Left renal pelvis (tissue), 4 donors: ENCODE measurements at regions not wholly inside any gene's neighbourhood (a gene's known extent, or its start where the extent isn't known, plus 50 kb on each side); places are given as distances from the start of the nearest gene placed in this dataset.
"Not testable (repeated sequence)": the region's sequence is repeated elsewhere in the genome, so short reads cannot be mapped to it uniquely, and the experiment has no call there.

ENCODE experiments used
- DNase-seq, 4 donors: peaks; one replicate each; pipeline ENCODE4 v3.0.0-alpha.2; 2013; ENCODE audit warnings: low read depth in 4 of 4, low spot score in 3 of 4

DNA sequence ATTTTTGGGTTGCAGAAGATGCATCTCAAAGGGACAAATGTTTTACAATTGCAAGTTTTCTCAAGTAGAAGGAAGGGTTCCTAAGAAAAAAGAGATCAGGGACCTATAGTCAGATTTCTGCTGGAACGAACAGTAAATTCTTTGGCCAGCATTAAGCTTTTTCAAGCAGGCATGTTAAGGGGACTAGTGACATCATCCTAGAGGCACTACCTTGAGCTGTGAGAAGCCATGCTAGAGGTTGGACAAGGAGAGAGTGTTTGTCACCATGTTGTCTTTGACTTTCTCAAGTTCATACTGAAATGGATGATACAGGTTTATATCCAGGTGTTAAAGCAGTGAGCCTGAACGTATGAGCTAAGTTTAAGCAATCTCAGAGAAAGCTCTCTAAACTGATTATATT, 85.2 kb upstream of the WDR72 start:
- no peak for DNase-seq

DNA sequence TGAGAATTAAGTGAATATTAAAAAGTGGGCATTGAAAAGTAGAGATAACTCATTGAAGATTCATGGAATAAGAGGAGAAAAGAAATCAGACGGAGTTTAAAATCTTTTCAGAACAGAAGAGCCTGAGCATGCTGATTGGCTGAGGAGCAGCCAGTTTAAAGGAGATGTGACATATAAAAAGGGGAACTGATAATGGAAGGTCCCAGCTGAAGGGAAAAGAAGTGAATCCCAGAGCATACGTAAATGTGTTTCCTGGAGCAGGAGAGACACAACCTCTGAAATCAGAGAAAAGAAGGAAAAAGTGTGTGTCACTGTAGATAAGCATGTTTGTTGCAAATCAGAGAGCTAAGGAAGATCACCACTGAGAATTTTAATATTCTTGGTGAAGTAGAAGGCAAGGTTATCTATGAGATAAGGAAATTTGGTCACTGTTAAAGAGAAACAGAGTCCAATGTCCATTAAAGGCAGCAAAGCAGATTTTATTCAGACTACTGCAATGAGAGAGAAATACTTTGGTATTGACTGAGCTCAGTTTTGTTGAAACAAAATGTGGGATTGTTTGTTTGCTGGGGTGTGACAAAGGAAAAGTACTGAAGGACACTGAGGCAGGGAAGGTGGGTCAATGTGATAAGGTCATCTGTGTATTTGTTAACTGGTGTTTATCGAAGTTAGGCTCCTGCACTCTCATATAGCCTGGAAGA, 84.6 kb upstream of the WDR72 start:
- DNase-seq = no peak

DNA sequence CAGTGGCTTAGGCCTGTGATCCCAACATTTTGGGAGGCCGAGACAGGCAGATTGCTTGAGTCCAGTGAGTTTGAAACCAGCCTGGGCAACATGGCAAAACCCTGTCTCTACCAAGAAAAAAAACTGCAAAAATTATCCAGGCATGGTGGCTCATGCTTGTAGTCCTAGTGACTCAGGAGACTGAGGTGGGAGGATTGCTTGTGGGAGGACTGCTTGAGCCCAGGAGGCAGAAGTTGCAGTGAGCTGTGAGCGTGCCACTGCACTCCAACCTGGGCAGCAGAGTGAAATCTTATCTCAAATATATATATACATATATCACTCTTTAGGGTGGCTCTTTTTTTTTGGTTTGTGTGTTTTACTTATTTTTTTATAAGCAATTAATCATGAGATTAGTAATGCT, 83.7 kb upstream of the WDR72 start:
- DNase-seq = no peak

DNA sequence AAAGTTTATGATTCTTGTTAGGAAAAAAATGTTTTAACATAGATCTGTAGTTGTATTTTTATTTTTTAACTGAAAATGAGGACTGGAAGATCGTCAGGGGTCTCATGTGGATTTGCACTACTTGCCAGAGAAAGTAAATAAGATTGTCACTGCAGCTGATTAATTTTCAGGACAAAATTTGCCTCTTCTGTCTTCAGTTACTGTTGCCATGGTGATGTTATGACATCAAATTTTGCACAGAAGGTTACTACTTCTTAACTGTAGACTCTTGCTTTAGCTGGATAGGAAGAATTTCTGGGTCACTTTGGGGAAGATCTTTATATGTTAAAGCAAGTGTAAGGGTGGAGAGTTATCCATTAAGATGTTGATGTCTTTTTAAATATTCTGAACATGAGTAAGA, 82.2 kb upstream of the WDR72 start:
- no peak for DNase-seq

DNA sequence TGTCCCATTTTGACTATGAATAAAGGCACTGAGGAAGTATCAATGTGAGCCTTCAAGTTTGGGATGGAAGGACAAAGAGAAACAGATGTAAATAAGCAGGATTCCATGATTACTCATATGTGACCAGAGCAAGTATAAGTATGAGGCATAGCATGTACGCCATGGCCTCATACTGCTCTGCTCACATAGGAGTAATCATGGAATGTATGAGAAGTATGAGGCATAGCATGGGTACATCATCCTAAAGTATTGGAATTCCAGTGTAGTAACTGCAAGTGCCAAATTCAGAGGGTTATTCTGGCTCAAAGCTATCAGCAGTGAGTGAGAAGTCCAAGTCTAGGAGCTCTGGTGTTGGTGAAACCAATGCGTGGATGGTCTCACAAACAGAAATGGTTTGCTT, 81.2 kb upstream of the WDR72 start:
- no peak for DNase-seq

DNA sequence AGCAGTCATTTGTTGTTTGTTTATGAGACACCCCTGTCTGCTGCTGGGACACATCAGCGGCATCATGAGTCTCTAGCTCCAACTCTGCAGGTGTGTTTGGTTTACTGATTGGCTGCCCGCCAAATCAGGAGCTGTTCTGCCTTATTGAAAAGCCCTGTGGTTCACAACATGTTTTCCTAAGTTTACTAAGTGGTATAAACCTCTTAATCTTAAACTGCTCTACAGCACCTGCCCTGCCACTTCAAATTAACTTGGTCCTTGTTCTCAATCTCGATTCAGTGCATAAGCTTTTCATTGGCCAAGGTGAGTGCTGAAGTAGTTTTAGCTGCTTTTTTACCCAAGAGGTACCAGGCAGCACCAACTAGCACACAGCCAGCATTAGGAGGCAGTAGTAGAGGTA, 77.8 kb upstream of the WDR72 start:
- DNase-seq = no peak

DNA sequence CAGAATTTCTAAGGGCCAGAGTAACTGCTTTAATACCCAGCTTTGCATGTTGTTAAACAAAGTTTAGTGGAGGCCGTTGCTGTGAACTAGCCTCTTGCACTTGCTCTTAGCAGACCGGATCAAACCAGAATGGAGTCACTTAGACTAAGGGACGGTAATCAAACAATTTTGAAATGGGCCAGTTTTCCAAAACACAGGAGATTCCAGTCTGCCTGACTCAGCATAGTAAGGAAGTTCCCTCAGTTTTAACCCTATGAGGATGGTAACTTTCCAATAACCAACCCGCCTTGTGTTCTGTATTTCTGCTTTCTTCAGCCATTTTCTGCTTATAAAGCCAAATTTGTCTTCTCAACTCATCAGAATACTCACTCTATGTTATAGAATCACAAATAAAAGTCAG, 77.2 kb upstream of the WDR72 start:
- no peak for DNase-seq

DNA sequence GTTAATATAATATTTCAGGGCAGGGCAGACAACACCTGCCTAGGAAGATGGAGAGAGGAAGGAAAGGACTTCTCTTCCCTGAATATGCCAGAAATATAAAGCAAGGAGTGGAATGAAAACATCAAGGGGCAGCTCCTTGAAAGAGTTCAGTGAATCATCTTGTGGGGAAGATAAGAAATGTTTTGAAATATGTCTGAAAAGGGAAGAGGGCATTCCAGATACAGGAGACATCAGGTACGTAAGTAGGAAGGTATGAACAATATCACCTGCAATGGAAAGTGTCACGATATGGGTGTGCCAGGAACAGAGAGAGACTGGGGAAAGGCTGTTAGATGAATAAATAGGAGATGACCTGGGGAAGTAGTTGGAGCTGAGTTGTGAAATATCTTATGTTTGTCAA, 75.8 kb upstream of the WDR72 start:
- no peak for DNase-seq

DNA sequence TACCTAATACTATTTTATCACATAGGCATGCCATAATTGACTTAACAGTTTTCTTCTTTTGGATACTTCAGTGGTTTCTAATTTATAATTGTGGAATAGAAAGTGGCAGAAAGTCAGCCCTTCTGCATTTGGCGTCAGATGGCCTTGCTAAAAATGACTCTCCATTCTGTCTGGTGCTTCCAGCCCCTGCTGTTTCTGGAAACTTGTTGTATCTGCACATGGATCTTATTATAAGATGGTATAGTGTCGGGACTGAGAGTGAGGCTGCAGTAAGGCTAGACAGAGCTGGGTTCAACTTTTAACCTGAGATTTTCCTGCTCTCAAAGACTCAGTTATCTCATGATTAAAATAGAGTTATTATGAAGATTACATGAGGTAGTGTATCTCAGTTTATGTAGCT, 74.8 kb upstream of the WDR72 start:
- no peak for DNase-seq

DNA sequence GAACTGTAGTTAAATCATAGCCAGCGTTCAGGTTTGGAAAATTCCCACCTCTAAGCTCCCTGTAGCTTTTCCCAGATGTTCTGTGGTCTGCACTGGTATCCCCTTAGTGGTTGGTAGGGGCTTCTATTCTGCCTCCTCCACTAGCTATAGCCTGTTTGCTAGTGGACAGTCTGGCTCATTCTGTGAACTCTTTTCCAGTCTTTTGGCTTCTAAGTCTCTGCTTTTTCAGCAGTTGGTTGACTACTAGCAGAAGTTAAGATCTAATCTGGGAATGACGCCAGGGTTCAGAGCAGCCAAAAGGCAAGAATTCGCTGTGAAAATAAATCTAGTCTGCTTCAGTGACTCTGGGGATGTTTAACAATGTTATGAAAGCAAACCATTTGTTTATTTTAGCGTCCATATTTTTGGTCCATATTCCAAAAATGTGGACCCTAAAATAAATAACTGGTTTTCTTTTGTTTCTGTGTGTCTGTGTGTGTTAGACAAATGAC, 73.7 kb upstream of the WDR72 start:
- peak in 3 of 4 donors; percentile 62 to 75 (median 64) for DNase-seq

DNA sequence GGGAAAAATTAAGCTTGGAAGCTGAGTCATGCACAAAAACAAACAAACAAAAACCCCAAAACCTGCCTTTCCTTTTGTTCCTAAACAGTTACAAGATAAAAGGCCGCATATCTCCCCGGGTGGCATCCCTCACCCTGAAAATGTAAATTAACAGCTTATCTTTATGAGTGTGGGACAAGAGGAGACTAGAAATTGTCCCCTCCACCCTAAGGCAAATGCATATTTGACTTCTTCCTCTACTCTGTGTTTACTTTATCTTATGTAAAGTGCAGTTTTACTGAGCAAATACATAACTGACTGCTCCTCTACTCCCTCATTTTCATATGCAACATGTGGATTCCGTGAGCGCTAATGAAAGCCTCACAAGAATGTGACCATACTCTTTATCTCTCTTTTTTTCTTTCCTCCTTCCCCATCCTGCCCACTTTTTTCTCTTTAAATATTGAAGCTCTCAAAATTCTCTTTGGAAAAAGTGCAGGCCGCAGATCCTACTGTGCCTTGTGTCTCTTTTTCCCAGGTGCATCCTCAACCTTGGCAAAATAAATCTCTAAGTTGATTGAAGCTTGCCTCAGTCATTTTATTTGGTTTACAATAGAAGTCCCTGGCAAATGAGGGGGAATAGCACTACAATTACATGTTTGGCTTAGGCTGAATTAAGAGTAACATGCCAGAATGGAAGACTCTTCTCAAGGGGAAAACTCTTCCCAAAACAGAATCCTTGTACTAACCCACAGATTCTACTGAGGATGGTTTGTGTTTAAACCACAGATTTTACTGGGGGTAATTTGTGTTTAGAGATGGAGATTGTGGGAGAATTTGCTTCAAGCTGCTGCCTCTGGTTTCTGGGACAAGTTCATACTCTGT, 72.7 kb upstream of the WDR72 start:
- DNase-seq = no peak

DNA sequence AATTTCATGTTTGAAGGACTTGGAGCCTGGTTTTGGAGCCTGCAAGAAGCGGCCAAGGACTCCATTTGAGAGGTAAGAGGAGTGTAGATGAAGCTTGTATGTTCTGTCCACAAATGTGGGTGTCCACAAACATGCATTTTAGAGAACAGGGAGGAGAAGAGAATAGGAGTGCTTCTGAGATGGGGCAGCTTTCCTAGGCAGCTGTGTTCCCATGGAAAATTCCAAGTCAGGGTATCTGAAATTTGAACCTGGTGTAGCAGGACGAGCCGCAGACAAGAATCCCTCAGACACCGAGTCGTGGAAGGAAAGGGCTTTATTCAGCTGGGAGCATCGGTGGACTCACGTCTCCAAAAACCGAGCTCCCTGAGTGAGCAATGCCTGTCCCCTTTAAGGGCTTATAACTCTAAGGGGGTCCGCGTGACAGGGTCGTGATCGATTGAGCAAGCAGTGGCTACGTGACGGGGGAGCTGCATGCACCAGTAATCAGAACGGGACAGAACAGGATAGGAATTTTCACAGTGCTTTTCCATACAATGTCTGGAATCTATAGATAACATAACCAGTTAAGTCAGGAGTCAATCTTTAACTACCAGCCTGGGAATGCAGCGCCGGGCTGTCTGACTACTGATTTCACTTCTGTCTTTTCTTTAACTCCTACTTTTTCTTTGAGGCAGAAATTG, 71.4 kb upstream of the WDR72 start:
- DNase-seq = no peak

DNA sequence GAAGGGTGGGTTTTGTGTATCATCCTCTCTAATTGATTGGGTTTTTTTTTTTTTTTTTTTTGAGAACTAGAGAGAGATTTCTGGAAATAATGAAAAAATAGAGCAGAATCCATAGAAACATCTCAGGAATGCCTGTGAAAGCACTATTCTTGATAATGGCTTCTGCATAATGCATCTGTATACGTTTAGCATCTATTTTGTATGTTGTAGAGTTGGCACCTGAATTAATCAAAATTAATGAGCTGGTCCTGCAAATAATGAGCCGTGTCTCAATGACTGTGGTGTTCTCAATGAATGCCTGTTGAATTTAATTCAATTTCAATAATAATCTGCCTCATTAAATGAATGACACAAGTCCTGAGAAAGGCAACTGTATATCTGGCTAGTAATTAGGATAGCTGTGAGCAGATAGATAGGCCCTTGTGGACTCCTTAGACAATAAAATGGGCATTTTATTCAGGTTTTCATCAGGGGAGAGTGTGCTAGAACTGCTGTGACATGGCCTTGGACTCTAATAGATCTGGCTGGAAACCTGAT, 70.5 kb upstream of the WDR72 start:
- no peak for DNase-seq

DNA sequence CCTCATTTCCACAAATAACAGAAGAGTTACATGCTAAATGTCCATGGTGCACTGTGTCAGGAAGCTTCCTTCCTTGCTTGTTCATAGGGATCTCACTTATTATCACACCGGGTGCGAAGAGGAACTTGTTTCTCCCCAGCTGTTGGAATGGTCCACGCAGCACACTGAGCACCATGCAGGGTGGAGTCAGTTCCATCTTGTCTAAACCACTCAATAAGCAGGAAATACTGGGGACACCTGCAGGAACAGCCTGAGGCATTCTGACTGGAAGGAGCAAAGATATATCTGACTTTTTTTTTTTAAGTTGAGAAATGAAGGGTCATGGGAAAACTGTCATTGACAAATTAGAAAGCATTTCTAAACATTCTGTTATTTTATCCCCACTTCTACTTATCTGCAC, 70.0 kb upstream of the WDR72 start:
- no peak for DNase-seq

DNA sequence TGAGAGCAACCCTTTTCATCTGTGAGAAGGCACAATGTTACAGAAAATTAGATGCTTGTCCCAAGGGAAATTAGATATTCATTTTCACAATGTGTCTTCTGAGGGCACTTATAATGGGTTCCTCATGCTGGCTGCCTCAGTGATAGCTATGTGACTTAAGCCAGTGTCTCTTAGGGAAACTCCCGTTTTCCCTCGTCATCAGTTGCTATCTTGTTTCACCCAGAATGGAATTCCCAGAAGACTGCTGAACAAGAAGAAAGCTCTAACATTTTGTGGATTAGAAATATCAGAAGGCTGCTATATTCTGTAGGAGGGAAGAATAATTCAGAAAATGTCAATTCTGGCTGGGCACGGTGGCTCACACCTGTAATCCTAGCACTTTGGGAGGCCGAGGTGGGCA, 67.9 kb upstream of the WDR72 start:
- no peak for DNase-seq

DNA sequence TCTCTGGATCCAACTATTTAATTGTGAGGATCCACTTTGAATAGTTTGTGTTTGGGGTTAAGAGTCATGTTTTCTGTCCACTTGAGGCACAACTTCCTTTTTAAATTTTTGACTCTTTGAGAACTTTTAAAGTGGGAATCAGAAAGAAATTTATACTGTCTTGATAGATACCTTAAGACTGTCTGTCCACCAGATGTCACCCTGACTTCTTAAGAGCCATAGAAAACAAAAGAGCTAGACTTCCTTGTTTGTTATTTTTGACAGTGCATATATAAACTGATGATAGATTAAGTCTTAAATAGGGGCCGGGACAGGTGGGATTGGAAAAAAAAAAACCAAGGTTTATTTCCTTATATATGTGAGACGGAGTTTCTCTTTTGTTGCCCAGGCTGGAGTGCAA, 52.1 kb upstream of the WDR72 start:
- DNase-seq = no peak

DNA sequence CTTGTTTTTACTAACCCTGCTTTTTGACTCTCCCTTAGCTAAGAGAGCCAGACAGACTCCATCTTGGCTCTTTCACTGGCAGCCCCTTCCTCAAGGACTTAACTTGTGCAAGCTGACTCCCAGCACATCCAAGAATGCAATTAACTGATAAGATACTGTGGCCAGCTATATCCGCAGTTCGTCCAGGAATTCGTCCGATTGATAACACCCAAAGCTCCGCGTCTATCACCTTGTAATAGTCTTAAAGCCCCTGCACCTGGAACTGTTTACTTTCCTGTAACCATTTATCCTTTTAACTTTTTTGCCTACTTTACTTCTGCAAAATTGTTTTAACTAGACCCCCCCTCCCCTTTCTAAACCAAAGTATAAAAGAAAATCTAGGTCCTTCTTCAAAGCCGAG, 50.8 kb upstream of the WDR72 start:
- DNase-seq = not testable (repeated sequence)
